AG10803 (cell line): ENCODE measurements at regions not wholly inside any gene's neighbourhood (a gene's known extent, or its start where the extent isn't known, plus 50 kb on each side); places are given as distances from the start of the nearest gene placed in this dataset.

Experiments
- DNase-seq: peaks from one replicate; pipeline ENCODE4 v3.0.0; 2010; ENCODE audit warnings: low read depth
- H3K4me3 ChIP-seq: 2 replicates; pipeline ENCODE4 v1.5.1; 2011; ENCODE audit warnings: mild to moderate bottlenecking, low read length, control low read depth
- TF ChIP-seq, protein P1 (sequence below): conservative IDR thresholded peaks from 2 replicates; pipeline ENCODE4 v1.5.1; 2011; ENCODE audit warnings: mild to moderate bottlenecking, low read length, control low read depth, inconsistent platforms

DNA sequence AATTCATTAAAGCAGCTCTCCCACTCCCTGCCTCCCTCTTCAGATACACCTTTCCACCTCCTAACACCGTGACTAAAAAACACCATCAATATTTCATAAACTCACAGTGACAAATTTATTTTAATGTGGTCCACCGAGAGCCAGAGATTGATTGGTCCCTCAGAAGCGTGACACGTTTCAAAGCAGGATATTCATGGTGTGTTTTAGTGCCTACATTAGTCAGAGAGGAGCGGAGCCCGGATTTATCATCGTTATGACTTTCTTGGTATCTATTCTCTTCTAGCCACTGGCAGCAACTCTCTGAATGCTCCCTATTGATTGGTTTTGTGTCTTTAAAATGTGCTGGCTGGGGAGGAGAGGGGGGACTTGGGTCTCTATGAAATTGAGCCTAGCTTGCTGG is 265.3 kb downstream of the DHX35 start:
- H3K4me3 ChIP-seq = no peak overlapping the region
- no peak for DNase-seq
- TF ChIP-seq, protein P1, sequence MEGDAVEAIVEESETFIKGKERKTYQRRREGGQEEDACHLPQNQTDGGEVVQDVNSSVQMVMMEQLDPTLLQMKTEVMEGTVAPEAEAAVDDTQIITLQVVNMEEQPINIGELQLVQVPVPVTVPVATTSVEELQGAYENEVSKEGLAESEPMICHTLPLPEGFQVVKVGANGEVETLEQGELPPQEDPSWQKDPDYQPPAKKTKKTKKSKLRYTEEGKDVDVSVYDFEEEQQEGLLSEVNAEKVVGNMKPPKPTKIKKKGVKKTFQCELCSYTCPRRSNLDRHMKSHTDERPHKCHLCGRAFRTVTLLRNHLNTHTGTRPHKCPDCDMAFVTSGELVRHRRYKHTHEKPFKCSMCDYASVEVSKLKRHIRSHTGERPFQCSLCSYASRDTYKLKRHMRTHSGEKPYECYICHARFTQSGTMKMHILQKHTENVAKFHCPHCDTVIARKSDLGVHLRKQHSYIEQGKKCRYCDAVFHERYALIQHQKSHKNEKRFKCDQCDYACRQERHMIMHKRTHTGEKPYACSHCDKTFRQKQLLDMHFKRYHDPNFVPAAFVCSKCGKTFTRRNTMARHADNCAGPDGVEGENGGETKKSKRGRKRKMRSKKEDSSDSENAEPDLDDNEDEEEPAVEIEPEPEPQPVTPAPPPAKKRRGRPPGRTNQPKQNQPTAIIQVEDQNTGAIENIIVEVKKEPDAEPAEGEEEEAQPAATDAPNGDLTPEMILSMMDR = no peak

DNA sequence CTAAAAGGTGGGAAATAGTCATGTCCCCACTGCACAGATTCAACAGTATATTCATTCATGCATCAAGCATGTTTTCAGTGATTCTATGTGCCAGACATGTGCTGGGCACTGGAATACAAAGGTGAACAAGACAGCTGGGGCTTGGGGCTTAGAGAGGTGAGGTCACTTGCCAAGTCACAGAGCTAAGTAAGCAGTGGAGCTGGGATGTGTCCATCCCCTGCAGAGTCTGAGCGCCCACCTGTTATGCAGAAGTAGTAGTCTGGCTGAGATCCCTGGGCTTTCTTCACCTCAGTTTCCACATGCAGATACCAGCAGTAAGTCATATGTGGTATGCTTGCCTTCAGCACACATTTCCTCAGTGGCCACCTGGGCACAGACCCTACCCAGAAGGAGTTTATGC is 263.8 kb downstream of the DHX35 start:
- H3K4me3 ChIP-seq = no peak overlapping the region
- DNase-seq = no peak
- TF ChIP-seq, protein P1 = no peak

DNA sequence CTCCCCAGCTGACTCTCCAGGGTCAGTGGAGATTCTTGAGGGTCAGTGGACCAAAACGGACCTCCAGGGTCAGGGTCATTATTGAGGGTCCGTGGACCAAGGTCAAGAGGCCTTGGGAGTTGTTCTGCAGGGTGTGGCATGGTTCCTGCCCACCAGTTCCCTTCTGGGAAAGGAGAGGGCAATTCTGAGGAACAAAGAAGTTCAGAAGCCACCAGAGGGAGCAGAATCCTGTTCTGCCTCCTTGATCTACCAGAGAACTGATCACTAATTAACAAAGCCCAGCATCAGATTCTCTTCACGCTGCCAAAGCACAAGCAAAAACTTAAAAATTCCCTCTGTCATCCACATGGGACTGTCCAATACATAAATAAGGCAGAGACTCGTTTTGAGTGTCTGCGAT is 263.4 kb downstream of the DHX35 start:
- H3K4me3 ChIP-seq = no peak overlapping the region
- TF ChIP-seq, protein P1 = no peak

DNA sequence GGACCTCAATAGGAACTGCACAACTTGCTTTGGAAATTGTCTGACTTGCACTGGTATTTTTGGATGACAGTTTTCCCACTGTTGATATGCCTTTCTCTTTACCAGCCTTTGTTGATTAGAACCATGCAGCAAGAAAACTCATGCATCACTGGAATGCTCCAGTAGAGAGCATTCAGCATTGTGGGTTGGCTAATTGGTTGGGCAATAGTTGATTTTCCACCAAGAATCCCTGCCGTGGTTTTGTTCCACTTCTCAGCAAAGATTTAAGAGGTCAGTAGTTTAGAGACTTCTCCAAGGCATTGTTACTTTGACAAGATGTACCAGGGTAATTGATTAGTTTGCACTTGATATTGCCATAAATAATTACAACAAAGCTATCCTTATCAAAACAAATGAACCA is 260.0 kb downstream of the DHX35 start:
- H3K4me3 ChIP-seq = no peak overlapping the region
- TF ChIP-seq, protein P1 = no peak
- peak; percentile 7 for DNase-seq

More for the DNA sequence above, 263.4 kb downstream of the DHX35 start:
- DNase-seq = no peak

DNA sequence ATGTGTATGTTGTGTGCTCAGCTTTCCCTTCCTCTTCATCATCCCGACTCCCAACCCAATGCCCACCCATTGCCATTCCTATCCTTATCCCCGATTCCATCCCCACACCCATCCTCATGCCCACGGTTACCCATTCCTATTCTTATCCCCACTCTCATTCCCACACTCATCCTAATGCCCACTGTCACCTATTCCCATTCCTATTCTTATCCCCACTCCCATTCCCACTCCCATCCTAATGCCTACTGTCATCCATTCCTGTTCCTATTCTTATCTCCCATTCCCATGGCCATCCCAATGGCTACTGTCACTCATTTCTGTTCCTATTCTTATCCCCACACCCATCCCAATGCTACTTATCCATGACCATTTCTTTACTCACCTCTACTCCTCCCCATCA is 254.1 kb downstream of the DHX35 start:
- no peak overlapping the region for H3K4me3 ChIP-seq
- TF ChIP-seq, protein P1 = no peak
- DNase-seq = no peak

DNA sequence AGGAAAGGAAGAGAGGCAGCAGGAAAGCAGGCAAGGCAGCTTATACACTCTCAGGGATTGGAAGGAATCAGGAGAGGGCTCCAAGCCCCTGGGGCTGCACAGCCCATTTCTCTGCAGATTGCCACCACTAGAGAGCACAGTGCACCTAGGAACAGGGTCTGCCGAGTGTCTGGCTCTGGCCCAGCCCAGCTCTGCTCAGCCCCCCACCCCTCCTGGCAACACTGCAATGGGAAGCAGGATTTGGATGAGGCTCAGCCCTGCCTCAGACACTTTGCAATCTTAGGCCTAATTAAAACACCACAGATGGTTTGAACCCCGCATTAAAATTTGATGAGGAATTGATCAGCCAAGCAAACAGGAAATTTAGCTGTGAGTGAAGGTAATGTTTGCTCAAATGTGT is 252.7 kb downstream of the DHX35 start:
- H3K4me3 ChIP-seq = no peak overlapping the region
- TF ChIP-seq, protein P1 = no peak
- DNase-seq = no peak

DNA sequence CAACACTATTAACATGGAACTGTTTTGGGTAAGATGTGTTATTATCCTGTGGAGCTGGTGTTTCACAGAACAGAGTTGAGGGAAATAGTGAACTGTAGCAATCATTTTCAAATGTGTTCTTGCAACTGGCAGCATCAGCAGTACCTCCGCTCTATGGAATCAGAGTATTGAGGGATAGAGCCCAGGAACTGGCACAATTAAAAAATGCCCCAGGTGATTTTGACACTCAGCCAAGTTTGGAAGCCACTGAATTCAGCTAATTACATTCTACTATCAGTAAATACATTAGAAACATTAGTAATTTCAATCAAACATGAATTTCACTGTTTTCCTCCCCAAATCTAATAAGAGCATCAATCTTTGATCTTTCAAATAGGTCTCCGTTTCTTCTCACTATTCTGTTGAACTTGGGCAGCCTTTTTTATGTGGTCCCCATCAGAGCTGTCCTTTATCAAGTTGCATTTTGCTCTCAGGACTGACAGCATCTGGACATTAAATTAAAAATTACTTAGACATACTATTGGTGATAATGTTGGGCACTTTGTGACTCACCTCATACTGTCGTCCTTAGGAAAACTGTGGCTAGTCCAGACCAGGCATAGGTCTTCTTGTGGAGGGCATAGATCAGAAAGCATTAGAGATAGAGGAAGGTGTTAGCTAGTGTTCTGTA is 251.5 kb downstream of the DHX35 start:
- H3K4me3 ChIP-seq = no peak overlapping the region
- TF ChIP-seq, protein P1 = no peak
- DNase-seq = no peak
